ENCODE measurements at regions not wholly inside any gene's neighbourhood (a gene's known extent, or its start where the extent isn't known, plus 50 kb on each side); places are given as distances from the start of the nearest gene placed in this dataset.
"Not testable (repeated sequence)": the region's sequence is repeated elsewhere in the genome, so short reads cannot be mapped to it uniquely, and the experiment has no call there.

DNA sequence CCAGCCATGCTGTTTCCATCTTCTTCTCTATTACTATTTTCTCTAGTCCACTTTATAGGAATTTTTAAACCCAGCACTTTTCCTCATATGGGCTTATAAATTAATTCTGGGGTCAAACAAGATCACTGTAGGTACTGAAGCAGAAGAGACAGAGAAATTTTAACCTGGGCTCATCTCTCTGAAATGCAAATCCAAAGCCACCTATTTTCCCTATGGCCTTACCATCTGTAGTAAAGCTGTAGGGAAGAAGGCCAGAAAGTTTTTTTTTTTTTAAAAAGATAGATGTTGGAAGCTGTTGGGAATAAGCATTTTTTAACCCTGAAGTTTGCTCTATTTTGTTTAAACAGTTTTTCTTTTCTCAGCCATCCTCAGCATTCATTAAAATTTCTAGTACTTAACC, 367.4 kb downstream of the CD109 start:
- intact Hi-C loops (cut with micrococcal nuclease): no loop called here

DNA sequence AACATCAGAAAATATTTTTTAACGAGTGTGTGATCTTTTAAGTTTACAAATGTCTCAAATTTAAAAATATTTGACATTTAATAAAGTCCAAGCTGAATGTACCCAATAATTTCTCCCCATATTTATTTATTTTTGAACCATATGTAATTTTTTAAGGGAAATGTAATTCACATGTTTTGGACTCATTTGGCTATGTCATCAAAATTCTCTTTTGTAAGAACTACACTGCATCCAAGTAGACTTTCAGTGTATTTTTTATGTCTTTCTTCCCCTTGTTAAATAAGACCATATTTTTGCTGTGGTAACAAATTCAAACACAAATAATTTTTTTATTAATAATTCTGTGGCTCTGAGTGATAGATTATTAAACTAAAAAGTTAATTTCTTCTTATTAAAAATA, 365.2 kb downstream of the CD109 start:
- intact Hi-C loops (cut with micrococcal nuclease): no loop called here

DNA sequence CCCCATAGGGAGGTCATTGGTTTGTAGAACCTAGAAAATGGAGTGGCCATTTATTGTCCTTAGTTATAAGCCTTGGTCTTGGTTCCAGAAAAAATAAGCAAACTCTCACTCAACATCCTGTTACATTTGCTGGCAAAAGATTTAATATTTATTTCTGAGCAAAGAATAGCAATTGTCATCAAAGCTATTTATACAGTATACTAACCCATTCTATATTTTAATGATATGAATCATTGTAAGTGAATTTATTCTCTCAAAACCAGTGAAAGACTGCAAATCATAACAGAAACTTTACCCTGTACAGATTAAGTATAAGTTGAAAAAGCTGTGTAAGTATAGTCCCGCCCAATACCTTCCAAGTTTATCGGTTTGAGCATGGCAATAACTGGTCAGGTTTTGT, 364.4 kb downstream of the CD109 start:
- intact Hi-C loops (cut with micrococcal nuclease): no loop called here

DNA sequence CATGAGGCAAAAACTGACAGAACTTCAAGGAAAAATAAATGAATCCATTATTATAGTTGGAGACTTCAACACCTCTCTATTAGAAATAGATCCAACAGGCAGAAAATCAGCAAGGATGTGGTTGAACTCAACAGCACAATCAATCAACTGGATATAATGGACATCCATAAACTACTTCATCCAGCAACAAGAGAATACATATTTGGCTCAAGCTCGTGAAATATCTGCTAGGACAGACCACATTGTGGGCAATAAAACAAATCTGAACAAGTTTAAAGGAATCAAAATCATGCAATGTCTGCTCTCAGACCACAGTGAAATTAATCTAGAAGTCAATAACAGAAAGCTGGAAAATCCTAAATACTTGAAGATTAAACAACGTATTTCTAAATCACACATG, 362.6 kb downstream of the CD109 start:
- intact Hi-C loops (cut with micrococcal nuclease): no loop called here

DNA sequence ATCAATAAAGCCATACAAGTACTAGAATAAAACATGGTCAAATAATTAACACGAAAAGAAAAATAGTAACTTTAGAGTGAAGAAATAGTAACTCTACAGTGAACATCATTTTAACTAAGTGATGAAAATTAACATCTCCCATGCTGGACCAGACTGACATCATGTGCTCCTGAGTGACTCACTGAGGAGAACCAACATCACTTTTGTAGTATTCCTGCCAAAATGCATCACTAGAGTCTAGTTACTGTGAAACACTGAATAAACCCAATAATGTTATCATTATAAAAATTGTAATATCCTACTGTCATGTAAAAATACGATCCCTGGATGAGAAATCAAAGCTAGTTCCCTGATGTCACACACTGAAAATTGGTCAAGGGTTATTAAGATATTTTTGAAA, 361.3 kb downstream of the CD109 start:
- intact Hi-C loops (cut with micrococcal nuclease): no loop called here

DNA sequence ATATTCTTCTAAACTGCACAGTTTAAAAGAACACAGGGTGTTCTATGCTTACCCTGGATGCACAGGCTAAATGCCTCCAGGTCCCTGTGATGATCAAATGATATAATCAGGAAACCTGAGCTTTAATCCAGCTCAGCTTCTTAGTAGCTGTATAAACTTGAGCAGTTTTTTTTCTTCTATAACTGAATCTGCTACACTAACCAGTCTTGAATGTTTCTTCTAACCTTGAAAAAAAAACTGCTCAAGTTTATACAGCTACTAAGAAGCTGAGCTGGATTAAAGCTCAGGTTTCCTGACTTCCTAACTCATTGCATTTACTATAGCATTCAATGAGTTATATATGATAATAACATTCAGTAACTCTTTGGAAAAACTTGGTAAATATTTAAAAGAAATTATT, 358.2 kb downstream of the CD109 start:
- intact Hi-C loops (cut with micrococcal nuclease): no loop called here

DNA sequence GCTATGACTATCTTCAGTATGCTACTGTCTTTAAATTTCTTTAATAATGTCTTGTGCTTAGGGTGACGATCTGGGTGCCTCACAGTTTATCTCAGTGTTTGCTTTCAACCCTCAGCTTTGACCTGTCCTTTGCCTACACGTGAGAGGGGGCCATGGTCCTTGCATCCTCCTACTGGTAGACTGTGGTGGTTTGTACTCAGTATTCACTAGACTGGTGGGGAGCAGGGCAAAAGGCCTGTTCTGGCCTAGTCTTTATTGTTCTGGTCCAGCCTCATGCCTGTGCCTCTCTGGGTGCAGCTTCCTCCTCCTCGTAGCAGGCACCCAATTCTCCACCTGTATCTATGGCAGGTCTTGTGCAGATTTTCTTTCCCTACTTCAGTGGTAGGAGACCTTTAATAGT, 354.9 kb downstream of the CD109 start:
- intact Hi-C loops (cut with micrococcal nuclease): no loop called here

DNA sequence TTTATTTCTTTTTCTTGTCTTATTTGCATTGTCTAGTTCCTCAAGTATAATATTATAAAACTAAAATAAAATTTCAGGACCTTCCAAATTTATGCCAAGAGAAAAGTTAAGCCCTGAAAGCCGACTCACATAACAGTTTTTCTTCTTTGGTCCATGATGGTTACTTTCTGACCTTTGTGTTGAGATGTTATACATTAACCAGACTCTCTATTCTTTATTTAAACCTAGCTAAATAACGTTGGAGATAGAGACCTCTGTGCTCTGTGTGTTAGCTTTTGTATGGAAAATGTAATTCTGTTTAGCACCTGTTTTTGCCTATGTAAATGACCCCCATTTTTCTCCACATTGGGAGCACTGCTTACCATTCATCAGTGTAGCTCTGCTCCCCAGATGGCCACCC, 352.4 kb downstream of the CD109 start:
- intact Hi-C loops (cut with micrococcal nuclease): no loop called here

DNA sequence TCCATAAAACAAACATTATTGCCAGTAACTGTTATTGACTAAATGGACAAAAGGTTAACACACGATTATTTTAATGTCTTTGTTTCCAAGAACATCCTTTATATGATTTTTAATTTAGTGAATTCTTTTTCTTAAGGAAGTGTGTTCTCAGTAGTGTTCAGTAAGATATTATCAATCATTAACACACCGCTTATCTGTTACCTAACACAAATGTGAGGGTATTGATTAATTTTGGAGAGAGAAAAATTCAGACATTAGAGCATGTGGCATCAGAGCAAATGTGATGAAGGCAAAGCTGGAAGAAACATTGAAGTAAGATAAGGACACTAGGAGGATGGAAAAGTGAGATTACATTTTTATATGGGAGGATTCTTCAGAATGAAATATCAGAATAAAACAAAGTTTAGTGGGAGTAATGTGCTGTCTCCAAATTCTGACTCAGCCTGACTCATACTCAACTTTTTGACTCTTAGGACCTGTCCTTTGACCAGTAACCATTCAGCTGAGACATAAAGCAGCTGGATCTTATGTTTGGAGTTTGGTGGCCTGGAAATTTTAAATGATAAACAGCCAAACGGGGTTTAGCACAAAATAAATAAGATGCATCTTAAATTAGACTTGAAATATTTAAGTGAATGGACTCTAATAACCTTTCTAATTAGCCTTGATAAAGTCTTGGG, 348.6 kb downstream of the CD109 start:
- intact Hi-C loops (cut with micrococcal nuclease): no loop called here

DNA sequence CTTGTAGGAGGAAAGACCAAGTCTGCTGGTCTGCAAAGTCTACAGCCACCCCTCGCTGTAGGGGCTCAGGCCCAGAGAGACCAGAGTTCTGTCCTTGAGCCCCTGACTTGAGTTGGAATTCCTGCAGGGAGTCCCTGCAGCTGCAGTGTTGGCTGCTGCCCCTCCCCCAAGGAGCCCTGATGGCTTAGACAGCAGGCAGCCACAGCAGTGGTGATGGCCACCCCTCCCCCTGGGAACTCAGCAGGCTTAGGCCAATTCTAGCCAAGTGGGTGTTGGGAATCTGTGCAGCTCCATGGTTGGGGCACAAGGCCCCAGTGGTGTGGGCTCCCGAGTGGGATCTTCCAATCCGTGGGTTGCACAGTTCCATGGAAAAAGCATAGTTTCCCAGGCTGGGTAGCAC, 345.4 kb downstream of the CD109 start:
- intact Hi-C loops (cut with micrococcal nuclease): no loop called here

DNA sequence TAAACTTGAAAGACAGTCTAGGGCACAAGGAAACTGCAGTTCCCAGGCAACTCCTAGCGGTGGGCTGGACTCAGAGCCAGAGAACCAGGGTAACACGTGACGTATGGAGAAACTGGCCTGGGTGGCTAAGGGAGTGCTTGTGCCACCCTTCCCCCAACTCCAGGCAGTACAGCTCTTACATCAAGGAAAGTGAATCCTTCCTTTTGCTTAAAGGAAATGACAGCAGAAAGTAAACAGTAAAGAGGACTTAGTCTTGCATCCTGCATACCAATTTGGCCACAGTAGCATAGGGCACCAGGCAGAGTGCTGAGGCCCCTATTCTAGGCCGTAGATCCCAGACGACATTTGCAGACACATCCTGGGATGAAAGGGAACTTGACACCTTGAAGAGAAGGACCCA, 322.8 kb downstream of the CD109 start:
- intact Hi-C loops (cut with micrococcal nuclease): no loop called here

DNA sequence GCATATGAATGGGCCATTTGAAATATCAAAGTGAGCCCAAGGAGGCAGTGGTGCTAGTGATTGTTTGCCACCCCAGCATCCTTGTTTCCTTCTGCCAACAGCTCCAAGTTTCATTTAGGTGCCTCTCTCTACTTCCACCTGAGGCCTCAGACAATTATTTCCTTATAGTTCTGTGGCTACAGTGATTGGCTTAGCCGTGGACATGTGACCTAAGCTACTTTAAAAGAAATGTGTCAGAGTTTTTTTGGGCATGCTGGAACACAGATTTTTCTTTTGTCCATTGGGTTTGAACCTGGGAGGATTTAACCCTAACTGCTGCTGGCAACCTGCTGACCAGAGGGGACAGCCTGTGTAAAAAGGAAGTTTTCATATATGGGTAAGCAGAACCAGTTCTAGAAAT, 319.4 kb downstream of the CD109 start:
- intact Hi-C loops (cut with micrococcal nuclease): no loop called here

DNA sequence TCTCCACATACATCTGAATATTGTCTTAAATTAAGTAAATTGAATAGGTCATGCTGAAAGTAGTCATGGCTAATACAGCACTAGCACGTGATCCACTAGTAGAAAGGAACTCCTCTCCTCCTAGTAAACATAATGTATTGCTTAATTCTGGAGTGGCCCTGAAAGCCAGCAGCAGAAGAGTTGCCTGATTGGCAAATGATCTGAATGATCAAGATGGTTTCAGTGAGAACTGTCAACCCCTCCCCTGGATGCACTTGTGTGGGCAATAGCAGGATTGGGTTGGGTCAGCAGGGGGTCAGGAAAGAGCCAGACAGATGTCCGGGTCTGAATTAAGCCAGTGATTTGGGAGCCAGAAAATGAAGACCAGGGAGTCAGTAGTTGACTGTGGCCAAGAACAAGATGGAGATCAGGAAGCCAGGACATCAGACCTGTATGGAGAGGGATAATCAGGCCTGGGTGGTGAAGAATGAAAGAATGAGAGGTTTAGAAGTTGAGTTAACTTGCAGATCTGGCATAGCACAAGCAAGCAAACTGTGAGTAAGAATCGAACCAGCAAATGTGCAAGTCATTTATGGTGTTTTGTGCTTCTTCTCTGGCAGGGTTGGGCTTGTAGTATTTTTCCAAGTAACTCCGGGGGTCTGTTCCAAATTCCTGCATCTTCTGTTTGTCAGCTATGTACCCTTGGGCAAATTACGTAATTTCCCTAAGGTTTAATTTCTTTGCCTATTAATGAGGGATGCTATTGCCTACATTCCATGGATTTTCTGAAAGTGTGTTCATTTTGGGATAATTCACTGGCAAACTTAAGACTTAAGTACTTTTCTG, 304.9 kb downstream of the CD109 start:
- intact Hi-C loops (cut with micrococcal nuclease): no loop called here

DNA sequence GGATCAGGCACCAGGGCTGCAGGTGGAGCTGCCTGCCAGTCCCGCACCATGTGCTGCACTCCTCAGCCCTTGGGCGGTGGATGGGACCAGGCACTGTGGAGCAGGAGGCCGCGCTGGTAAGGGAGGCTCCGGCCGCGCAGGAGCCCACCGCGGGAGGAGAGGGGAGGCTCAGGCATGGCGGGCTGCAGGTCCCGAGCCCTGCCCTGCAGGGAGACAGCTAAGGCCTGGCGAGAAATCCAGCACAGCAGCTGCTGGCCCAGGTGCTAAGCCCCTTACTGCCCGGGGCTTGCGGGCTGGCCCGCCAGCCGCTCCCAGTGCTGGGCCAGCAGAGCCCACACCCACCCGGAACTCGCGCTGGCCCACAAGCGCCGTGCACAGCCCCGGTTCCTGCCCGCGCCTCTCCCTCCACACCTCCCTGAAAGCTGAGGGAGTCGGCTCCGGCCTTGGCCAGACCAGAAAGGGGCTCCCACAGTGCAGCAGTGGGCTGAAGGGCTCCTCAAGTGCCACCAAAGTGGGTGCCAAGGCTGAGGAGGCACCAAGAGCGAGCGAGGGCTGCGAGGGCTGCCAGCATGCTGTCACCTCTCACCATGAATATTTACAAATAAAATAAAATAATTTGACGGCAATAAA, 294.7 kb downstream of the CD109 start:
- intact Hi-C loops (cut with micrococcal nuclease): not testable (repeated sequence)

DNA sequence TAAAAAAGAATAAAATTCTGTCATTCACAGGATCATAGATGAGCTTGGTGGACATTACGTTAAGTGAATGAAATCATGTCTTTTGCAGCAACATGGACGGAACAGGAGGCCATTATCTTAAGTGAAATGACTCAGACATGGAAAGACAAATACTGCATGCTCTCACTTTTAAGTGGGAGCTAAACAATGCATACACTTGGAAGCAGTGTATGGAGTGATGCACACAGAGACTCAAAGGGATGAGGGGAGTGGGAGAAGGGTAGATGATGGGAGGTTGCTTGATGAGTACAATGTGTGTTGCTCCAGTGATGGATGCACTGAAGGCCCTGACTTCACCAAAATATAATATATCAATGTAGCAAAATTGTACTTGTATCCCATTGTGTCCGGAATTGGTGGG, 293.4 kb downstream of the CD109 start:
- intact Hi-C loops (cut with micrococcal nuclease): no loop called here

DNA sequence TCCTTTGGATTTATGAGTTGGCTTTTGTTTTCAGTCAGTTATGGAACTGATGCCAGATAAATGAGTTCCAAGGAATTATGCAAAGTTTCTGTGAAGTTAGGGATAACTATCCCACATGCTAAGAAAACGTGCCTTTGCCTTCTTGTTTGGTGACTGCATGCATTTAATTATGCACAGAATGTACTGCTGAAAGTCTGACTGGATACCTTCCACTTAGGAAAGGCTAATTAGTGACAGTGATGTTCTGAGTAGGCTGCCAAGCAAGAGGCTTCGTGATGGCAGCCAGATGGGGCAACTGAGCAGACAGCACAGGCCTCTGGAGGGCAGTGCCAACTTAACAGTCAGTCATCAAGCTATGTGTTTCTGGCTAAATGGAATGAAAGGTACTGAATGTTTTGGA, 289.9 kb downstream of the CD109 start:
- intact Hi-C loops (cut with micrococcal nuclease): no loop called here

DNA sequence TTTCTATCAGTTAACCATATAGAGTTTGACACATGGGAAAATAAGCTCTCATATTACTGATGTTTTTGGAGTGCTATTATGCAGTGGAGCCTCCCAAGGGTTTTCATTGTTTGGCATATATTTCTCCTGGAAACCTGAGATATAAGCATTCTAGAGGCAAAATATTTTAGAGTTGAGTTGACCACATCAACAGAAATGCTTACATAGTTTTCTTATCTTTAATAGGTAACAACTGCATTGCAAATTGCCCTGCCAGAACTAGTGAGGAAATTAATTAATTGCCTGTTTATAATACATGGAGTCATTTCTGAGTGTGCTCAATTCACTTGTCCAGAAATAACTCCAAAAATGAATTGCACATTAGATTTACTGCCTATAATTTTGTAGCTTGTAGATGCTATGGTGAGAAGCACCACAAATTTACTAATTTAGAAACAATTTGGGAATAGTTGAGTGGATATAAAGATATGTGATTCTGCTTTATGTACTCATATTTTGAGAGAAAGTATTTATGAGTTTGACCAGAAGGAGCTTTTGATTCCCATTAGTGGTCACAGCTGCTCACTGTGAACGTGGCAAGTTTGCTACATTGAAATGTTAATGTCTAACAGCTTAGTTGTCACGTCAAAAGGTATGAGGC, 288.7 kb downstream of the CD109 start:
- intact Hi-C loops (cut with micrococcal nuclease): no loop called here

DNA sequence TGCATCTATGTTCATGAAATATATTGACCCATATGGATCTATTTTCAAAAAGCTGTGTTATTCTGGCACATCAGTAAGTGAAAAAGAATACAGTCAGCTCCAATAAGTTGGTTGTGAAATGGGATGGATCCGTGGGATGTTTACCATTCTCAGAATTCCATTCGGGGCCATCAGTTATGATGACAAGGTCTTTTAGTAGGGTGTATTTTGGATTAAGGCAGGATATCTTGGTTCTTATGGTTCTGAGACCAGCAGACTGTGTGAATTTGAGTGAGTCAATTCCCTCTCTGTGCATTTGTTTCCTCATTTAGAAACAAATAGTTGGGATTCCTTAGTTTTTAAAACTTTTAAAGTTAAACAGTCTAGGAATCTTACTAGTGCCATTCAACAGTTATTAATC, 287.4 kb downstream of the CD109 start:
- intact Hi-C loops (cut with micrococcal nuclease): no loop called here

DNA sequence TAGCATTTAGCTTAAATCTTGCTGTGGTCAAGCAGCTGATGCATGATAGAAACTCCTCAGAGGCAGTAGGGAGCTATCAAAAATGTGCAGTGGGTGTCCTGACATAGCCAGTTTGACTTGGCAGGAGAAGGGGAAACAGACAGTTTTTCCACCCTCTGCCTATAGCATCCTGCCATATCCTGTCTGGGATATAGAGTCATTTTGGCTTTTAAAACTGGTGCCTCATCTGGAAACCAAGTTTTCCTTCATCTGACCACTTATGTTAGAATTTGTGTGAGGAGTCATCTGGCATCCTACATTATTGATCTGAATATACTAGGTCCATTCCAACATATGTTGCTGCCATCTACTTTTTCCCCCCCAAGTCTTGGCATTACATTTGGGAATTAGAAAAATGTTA, 284.1 kb downstream of the CD109 start:
- intact Hi-C loops (cut with micrococcal nuclease): no loop called here

DNA sequence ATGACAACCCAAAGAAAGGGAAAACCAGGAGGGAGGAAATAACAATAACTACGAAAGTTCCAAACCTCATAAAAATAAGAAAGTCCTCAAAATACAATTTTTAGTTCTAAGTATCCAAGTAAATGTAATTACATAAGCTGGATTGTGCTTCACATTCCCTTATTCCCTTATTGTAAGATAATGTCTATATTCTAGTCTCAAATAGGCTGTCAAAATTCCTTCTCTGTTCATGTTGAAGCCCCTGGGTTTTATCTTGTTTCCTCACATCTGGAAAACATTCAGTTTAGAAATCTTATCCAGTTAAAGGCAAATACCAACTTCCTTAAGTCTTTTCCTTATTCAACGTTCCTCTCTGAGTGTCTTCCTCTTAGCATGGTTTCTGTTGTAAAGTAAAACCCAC, 282.3 kb downstream of the CD109 start:
- intact Hi-C loops (cut with micrococcal nuclease): no loop called here

DNA sequence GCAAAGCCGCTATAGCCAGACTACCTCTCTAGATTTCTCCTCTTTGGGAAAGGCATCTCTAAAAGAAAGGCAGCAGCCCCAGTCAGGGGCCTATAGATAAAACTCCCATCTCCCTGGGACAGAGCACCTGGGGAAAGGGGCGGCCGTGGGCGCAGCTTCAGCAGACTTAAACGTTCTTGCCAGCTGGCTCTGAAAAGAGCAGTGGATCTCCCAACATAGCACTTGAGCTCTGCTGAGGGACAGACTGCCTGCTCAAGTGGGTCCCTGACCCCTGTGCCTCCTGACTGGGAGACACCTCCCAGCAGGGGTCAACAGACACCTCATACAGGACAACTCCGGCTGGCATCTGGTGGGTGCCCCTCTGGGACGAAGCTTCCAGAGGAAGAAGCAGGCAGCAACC, 276.5 kb downstream of the CD109 start:
- intact Hi-C loops (cut with micrococcal nuclease): not testable (repeated sequence)
